Mononuclear cell (primary cell): ENCODE measurements at regions not wholly inside any gene's neighbourhood (a gene's known extent, or its start where the extent isn't known, plus 50 kb on each side); places are given as distances from the start of the nearest gene placed in this dataset.

Experiments used
- H3K27me3 ChIP-seq: 2 replicates; pipeline ENCODE4 v1.6.0; 2011; ENCODE audit warnings: low read length, control low read depth; ENCODE audit not compliant: insufficient read depth
- H3K4me1 ChIP-seq: 2 replicates; pipeline ENCODE4 v1.5.1; 2011; ENCODE audit warnings: mild to moderate bottlenecking, low read length, control low read depth; ENCODE audit not compliant: insufficient read depth
- H3K4me3 ChIP-seq: 2 replicates; pipeline ENCODE4 v1.5.1; 2011; ENCODE audit warnings: mild to moderate bottlenecking, low read length, moderate library complexity
- H3K9me3 ChIP-seq: 2 replicates; pipeline ENCODE4 v1.5.1; 2011; ENCODE audit warnings: low read depth, mild to moderate bottlenecking, control low read depth, low read length

GRCh38 chr2:104361414-104361813 lies 492.5 kb upstream of the POU3F3 start:
- Histone ChIP-seq H3K4me3 (no peak overlapping the region), H3K27me3 (no peaks in the 10 kb centered on the region), H3K9me3 (no peaks in the 10 kb centered on the region), H3K4me1 (no peaks in the 10 kb centered on the region)

GRCh38 chr2:104368089-104368488 lies 485.8 kb upstream of the POU3F3 start:
- no peaks in the 10 kb centered on the region for H3K9me3 ChIP-seq
- H3K4me1 ChIP-seq: no peaks in the 10 kb centered on the region
- H3K4me3 ChIP-seq: no peak overlapping the region
- no peaks in the 10 kb centered on the region for H3K27me3 ChIP-seq

GRCh38 chr2:104371087-104371781 lies 482.7 kb upstream of the POU3F3 start:
- no peaks in the 10 kb centered on the region for H3K4me1 ChIP-seq
- no peaks in the 10 kb centered on the region for H3K27me3 ChIP-seq
- H3K9me3 ChIP-seq: no peaks in the 10 kb centered on the region
- no peak overlapping the region for H3K4me3 ChIP-seq

GRCh38 chr2:104375206-104375605 lies 478.7 kb upstream of the POU3F3 start:
- H3K4me1 ChIP-seq: peaks cover 6% of the 10 kb centered on the region
- H3K27me3 ChIP-seq: no peaks in the 10 kb centered on the region
- H3K4me3 ChIP-seq: no peak overlapping the region
- no peaks in the 10 kb centered on the region for H3K9me3 ChIP-seq

GRCh38 chr2:104378853-104379374 lies 475.0 kb upstream of the POU3F3 start:
- H3K4me3 ChIP-seq: peak overlapping the region; percentile 49
- H3K27me3 ChIP-seq: no peaks in the 10 kb centered on the region
- peaks cover 6% of the 10 kb centered on the region for H3K4me1 ChIP-seq
- no peaks in the 10 kb centered on the region for H3K9me3 ChIP-seq

GRCh38 chr2:104384961-104385360 lies 469.0 kb upstream of the POU3F3 start:
- H3K9me3 ChIP-seq: no peaks in the 10 kb centered on the region
- H3K4me3 ChIP-seq: no peak overlapping the region
- no peaks in the 10 kb centered on the region for H3K4me1 ChIP-seq
- H3K27me3 ChIP-seq: no peaks in the 10 kb centered on the region

- Histone ChIP-seq H3K4me1 (no peaks in the 10 kb centered on the region), H3K4me3 (no peak overlapping the region), H3K9me3 (no peaks in the 10 kb centered on the region), H3K27me3 (no peaks in the 10 kb centered on the region)
Observed at GRCh38 chr2:104385743-104386142, 468.2 kb upstream of the POU3F3 start.

GRCh38 chr2:104388296-104388695 lies 465.6 kb upstream of the POU3F3 start:
- Histone ChIP-seq H3K27me3 (no peaks in the 10 kb centered on the region), H3K9me3 (no peaks in the 10 kb centered on the region)

GRCh38 chr2:104402825-104403224 lies 451.1 kb upstream of the POU3F3 start:
- Histone ChIP-seq H3K4me3 (no peak overlapping the region), H3K27me3 (no peaks in the 10 kb centered on the region), H3K9me3 (no peaks in the 10 kb centered on the region), H3K4me1 (no peaks in the 10 kb centered on the region)

More at GRCh38 chr2:104388296-104388695, 465.6 kb upstream of the POU3F3 start:
- H3K4me3 ChIP-seq: no peak overlapping the region
- no peaks in the 10 kb centered on the region for H3K4me1 ChIP-seq

- Histone ChIP-seq H3K4me1 (no peaks in the 10 kb centered on the region), H3K4me3 (no peak overlapping the region), H3K27me3 (no peaks in the 10 kb centered on the region), H3K9me3 (no peaks in the 10 kb centered on the region)
Observed at GRCh38 chr2:104404526-104404925, 449.4 kb upstream of the POU3F3 start.

GRCh38 chr2:104405623-104406022 lies 448.3 kb upstream of the POU3F3 start:
- Histone ChIP-seq H3K4me3 (no peak overlapping the region), H3K9me3 (no peaks in the 10 kb centered on the region), H3K27me3 (no peaks in the 10 kb centered on the region), H3K4me1 (no peaks in the 10 kb centered on the region)

GRCh38 chr2:104406261-104406726 lies 447.6 kb upstream of the POU3F3 start:
- no peaks in the 10 kb centered on the region for H3K4me1 ChIP-seq
- H3K9me3 ChIP-seq: no peaks in the 10 kb centered on the region
- H3K4me3 ChIP-seq: no peak overlapping the region
- no peaks in the 10 kb centered on the region for H3K27me3 ChIP-seq

- no peaks in the 10 kb centered on the region for H3K9me3 ChIP-seq
- H3K4me1 ChIP-seq: no peaks in the 10 kb centered on the region
- H3K4me3 ChIP-seq: no peak overlapping the region
- no peaks in the 10 kb centered on the region for H3K27me3 ChIP-seq
Observed at GRCh38 chr2:104407641-104408040, 446.3 kb upstream of the POU3F3 start.

- Histone ChIP-seq H3K27me3 (no peaks in the 10 kb centered on the region), H3K4me3 (no peak overlapping the region), H3K4me1 (no peaks in the 10 kb centered on the region)
Observed at GRCh38 chr2:104408266-104408665, 445.6 kb upstream of the POU3F3 start.

GRCh38 chr2:104410136-104410535 lies 443.8 kb upstream of the POU3F3 start:
- no peaks in the 10 kb centered on the region for H3K4me1 ChIP-seq
- H3K4me3 ChIP-seq: no peak overlapping the region
- H3K9me3 ChIP-seq: no peaks in the 10 kb centered on the region
- H3K27me3 ChIP-seq: no peaks in the 10 kb centered on the region

More at GRCh38 chr2:104408266-104408665, 445.6 kb upstream of the POU3F3 start:
- no peaks in the 10 kb centered on the region for H3K9me3 ChIP-seq

- no peaks in the 10 kb centered on the region for H3K9me3 ChIP-seq
- no peak overlapping the region for H3K4me3 ChIP-seq
- no peaks in the 10 kb centered on the region for H3K4me1 ChIP-seq
Observed at GRCh38 chr2:104412384-104412783, 441.5 kb upstream of the POU3F3 start.

More at GRCh38 chr2:104412384-104412783, 441.5 kb upstream of the POU3F3 start:
- H3K27me3 ChIP-seq: no peaks in the 10 kb centered on the region
